ENCODE measurements at regions not wholly inside any gene's neighbourhood (a gene's known extent, or its start where the extent isn't known, plus 50 kb on each side); places are given as distances from the start of the nearest gene placed in this dataset.
"Not testable (repeated sequence)": the region's sequence is repeated elsewhere in the genome, so short reads cannot be mapped to it uniquely, and the experiment has no call there.

- DNase-seq = no peak
Measured at GRCh38 chr21:24444736-24445135, 1162.5 kb downstream of the MRPL39 start.

GRCh38 chr21:24436236-24436635, 1171.0 kb downstream of the MRPL39 start:
- no peak for DNase-seq

- DNase-seq = no peak
Measured at GRCh38 chr21:24428591-24429199, 1178.6 kb downstream of the MRPL39 start.

- DNase-seq = no peak
Measured at GRCh38 chr21:24424776-24425175, 1182.5 kb downstream of the MRPL39 start.

- DNase-seq = no peak
Measured at GRCh38 chr21:24423546-24423945, 1183.7 kb downstream of the MRPL39 start.

- no peak for DNase-seq
Measured at GRCh38 chr21:24420689-24421088, 1186.6 kb downstream of the MRPL39 start.

- DNase-seq = not testable (repeated sequence)
Measured at GRCh38 chr21:24419641-24420040, 1187.6 kb downstream of the MRPL39 start.

GRCh38 chr21:24418671-24419070, 1188.6 kb downstream of the MRPL39 start:
- DNase-seq = no peak

GRCh38 chr21:24411429-24411828, 1195.9 kb downstream of the MRPL39 start:
- no peak for DNase-seq

GRCh38 chr21:24403221-24403620, 1204.1 kb downstream of the MRPL39 start:
- no peak for DNase-seq

- no peak for DNase-seq
Measured at GRCh38 chr21:24395320-24395923, 1211.9 kb downstream of the MRPL39 start.

- DNase-seq = no peak
Measured at GRCh38 chr21:24375201-24375600, 1232.1 kb downstream of the MRPL39 start.

- DNase-seq = no peak
Measured at GRCh38 chr21:24372506-24372905, 1234.8 kb downstream of the MRPL39 start.

GRCh38 chr21:24369746-24370145, 1237.5 kb downstream of the MRPL39 start:
- no peak for DNase-seq

GRCh38 chr21:24369278-24369677, 1238.0 kb downstream of the MRPL39 start:
- no peak for DNase-seq

GRCh38 chr21:24367936-24368335, 1239.3 kb downstream of the MRPL39 start:
- DNase-seq = no peak

GRCh38 chr21:24353492-24353891, 1253.8 kb downstream of the MRPL39 start:
- no peak for DNase-seq

- DNase-seq = no peak
Measured at GRCh38 chr21:24339406-24339805, 1267.9 kb downstream of the MRPL39 start.

- no peak for DNase-seq
Measured at GRCh38 chr21:24336491-24336890, 1270.8 kb downstream of the MRPL39 start.

- no peak for DNase-seq
Measured at GRCh38 chr21:24323536-24323935, 1283.7 kb downstream of the MRPL39 start.

- no peak for DNase-seq
Measured at GRCh38 chr21:24316277-24316922, 1290.9 kb downstream of the MRPL39 start.

- no peak for DNase-seq
Measured at GRCh38 chr21:24310788-24311187, 1296.5 kb downstream of the MRPL39 start.

- DNase-seq = no peak
Measured at GRCh38 chr21:24308183-24308582, 1299.1 kb downstream of the MRPL39 start.

- no peak for DNase-seq
Measured at GRCh38 chr21:24302400-24302799, 1304.9 kb downstream of the MRPL39 start.

- no peak for DNase-seq
Measured at GRCh38 chr21:24298040-24298439, 1309.2 kb downstream of the MRPL39 start.

Data from stimulated activated naive CD4-positive, alpha-beta T cell treated with Interleukin-2 at 50 U/mL for 16 hours (primary cell).